Omental fat pad (tissue), 3 donors: ENCODE measurements at regions not wholly inside any gene's neighbourhood (a gene's known extent, or its start where the extent isn't known, plus 50 kb on each side); places are given as distances from the start of the nearest gene placed in this dataset.

Source experiments
- ATAC-seq: fragments of 150-250 bp; one replicate; pipeline ENCODE4 v1.9.1; 2016; ENCODE audit warnings: mild to moderate bottlenecking, moderate library complexity; ENCODE audit not compliant: low FRiP score
- DNase-seq: peaks from one replicate; pipeline ENCODE4 v3.0.0-alpha.2; 2019; ENCODE audit warnings: low spot score
- CTCF ChIP-seq, 3 donors: fragments of 450-650 bp; IDR thresholded peaks; one replicate each; pipeline ENCODE4 v1.5.1; 2016 to 2017; ENCODE audit warnings: antibody characterized with exemption in 3 of 3, mild to moderate bottlenecking in 3 of 3, moderate library complexity in 2 of 3

GRCh38 chr2:41727152-41727551, 320.7 kb upstream of the PKDCC start:
- ATAC-seq: no peak
- no peak for TF ChIP-seq CTCF (IDR thresholded peaks at IDR 0.05)

GRCh38 chr2:41727711-41728110, 320.1 kb upstream of the PKDCC start:
- no peak for TF ChIP-seq CTCF (IDR thresholded peaks at IDR 0.05)
- no peak for ATAC-seq

More at GRCh38 chr2:41727152-41727551, 320.7 kb upstream of the PKDCC start:
- DNase-seq: no peak

GRCh38 chr2:41728788-41729338, 319.0 kb upstream of the PKDCC start:
- ATAC-seq: no peak
- no peak for TF ChIP-seq CTCF (IDR thresholded peaks at IDR 0.05)
- no peak for DNase-seq

More at GRCh38 chr2:41727711-41728110, 320.1 kb upstream of the PKDCC start:
- no peak for DNase-seq

GRCh38 chr2:41729800-41730364, 317.9 kb upstream of the PKDCC start:
- no peak for TF ChIP-seq CTCF (IDR thresholded peaks at IDR 0.05)

GRCh38 chr2:41735006-41735405, 312.8 kb upstream of the PKDCC start:
- ATAC-seq (no peak), DNase-seq (no peak)
- TF ChIP-seq CTCF (IDR thresholded peaks at IDR 0.05): no peak

More at GRCh38 chr2:41729800-41730364, 317.9 kb upstream of the PKDCC start:
- DNase-seq: no peak
- no peak for ATAC-seq

- TF ChIP-seq CTCF (IDR thresholded peaks at IDR 0.05): no peak
- no peak for DNase-seq
- ATAC-seq: no peak
Measured at GRCh38 chr2:41735476-41735875, 312.3 kb upstream of the PKDCC start.

GRCh38 chr2:41736105-41736567, 311.7 kb upstream of the PKDCC start:
- ATAC-seq: no peak
- no peak for DNase-seq

More at GRCh38 chr2:41736105-41736567, 311.7 kb upstream of the PKDCC start:
- no peak for TF ChIP-seq CTCF (IDR thresholded peaks at IDR 0.05)
